ENCODE measurements at regions not wholly inside any gene's neighbourhood (a gene's known extent, or its start where the extent isn't known, plus 50 kb on each side); places are given as distances from the start of the nearest gene placed in this dataset.
"Not testable (repeated sequence)": the region's sequence is repeated elsewhere in the genome, so short reads cannot be mapped to it uniquely, and the experiment has no call there.

DNA sequence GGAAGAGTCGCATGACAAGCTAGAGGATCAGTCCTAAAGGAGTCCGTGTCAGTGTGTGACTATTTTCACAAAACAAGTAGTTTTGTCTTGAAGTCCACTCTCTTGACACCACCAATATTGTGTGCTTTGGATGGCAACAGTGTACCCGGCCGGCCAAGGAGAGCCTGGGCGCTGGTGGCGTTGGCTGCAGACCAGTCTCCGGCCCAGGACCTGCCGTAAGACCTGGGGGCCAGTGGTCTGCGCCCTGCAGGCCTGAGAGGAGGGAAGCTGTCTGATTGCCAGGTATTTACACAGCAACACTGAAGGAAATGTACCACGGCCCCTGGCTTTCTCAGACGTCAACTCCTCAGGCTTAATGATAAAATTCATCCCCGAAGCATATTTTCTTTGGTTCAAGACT is 472.4 kb upstream of the SALL3 start:
- no peak for DNase-seq (ENCODE audit: low read depth)
- TF ChIP-seq CTCF (conservative IDR thresholded peaks at IDR 0.05; ENCODE audit: low read length) = no peak
- no peak overlapping the region for H3K4me3 ChIP-seq (ENCODE audit: low read length)

GRCh38 chr18:78508228-78508824 is 471.3 kb upstream of the SALL3 start:
- H3K4me3 ChIP-seq (ENCODE audit: low read length); DNase-seq (ENCODE audit: low read depth): not testable (repeated sequence)

DNA sequence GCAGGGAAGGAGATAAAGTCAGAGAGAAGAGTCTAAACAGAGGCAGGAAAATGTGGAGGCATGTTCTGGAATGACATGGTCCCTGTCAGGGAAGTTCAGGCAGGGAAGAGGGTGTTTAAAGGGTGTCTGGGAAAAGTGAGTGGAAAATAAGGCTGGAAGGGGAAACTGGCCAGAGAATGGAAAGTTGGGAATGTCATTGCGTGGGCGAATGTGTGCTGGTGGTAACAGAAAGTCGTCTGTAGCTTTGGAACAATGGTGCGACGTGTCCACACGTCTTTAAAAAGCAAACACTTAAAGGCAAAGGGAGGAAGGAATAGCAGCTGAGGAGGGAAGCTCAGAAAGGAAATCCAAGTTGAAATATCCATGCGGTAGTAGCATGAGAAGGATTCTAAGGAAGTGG is 469.5 kb upstream of the SALL3 start:
- no peak for DNase-seq (ENCODE audit: low read depth)
- no peak overlapping the region for H3K4me3 ChIP-seq (ENCODE audit: low read length)
- TF ChIP-seq CTCF (conservative IDR thresholded peaks at IDR 0.05; ENCODE audit: low read length) = no peak

DNA sequence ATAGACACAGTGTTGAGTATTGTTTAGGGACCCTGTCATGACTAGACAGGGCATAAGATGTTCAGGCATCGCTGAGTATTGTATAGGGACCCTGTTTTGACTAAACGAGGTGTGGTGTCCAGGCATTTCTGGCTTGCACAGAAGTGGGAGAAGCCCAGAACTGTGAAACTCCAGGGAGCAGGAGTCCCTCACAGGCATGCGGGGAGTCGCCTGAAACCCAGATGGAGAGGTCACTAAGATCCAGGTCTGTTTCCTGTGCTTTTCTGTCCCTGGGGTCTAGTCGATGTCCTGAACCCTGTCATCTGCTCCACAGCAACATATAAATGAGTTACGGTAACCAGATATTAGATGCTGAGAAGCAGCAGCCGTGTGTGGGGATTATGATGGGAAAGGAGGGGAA is 469.0 kb upstream of the SALL3 start:
- no peak overlapping the region for H3K4me3 ChIP-seq (ENCODE audit: low read length)
- DNase-seq (ENCODE audit: low read depth) = no peak
- TF ChIP-seq CTCF (conservative IDR thresholded peaks at IDR 0.05; ENCODE audit: low read length) = no peak

DNA sequence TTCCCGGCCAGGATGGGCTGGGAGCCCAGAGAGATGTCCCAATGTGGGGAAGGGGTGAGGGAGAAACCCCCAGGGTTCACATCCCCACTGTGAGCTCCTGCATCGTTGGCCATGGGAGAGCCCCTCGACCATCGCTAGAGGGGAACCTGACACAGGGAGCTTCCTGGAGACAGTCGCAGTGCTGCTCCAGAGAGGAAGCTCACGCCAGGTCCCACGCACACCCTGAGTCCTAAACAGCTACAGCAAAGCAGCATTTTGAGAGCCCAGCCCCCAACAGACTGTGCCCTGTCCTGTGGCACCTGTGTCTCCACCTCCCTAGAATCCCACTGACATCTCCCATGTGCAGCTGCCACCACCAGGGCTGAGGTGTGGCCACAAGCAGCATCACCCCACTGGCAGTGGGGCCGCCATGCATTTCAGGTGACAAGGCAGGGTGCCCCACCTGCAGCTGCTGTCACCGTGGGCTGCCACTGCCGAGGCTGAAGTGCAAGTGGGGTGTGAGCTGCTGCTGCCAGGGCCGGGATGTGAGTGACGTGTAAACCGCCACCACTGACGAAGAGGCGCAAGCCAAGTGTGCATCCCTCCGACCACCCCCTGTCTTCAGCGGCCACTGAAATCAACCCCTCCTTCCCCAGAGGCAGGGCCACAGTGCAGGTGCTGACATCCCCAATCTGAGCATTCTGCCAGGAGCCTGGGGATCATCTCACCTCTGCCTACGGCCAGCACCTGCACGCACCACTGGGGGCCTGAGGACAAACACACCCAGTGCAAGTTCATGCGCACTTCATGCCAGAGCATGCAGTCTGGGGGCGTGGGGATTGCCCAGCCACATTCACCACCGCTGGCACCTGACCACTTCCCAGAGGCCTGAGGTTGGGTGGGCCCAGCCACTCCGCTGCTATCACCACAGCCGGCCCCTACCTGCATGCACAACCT is 467.7 kb upstream of the SALL3 start:
- TF ChIP-seq CTCF (conservative IDR thresholded peaks at IDR 0.05; ENCODE audit: low read length) = no peak
- DNase-seq (ENCODE audit: low read depth) = no peak
- H3K4me3 ChIP-seq (ENCODE audit: low read length) = no peak overlapping the region

DNA sequence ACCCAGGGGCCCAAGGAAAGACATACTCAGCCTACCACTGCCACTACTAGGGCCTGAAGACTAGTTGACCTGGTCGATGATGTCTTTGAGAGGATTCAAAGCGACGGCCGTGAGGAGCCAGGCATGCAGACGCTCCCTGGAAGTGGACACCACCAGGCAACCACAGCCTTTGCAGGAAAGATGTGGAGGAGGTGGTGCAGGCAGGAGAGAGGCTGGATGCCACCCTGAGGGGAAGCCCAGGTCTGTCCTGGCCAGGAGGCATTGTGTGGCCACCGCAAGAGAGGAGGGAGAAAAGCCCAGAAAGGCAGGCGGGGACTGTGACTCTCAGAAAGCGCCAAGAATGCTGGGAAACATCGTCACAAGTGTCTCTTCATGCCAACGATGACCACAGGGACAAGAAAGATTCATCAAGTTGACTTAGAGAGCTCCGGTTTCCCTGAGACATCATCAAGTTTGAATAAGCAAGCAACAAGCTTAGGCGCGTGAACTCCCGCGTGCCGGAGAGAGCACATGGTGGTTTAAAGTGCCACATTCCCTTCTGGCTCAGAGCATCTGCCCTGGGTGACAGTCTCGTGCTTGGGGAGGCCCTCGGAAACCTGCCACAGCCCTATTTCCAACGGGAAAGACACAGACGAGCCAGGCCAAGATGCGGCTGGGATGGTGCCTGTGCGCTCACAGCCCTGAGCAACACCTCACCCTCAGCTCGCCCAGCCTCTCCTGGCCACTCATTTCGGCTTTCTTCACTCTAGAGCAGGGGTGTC is 464.5 kb upstream of the SALL3 start:
- DNase-seq (ENCODE audit: low read depth) = no peak

More for the DNA sequence above, 464.5 kb upstream of the SALL3 start:
- no peak overlapping the region for H3K4me3 ChIP-seq (ENCODE audit: low read length)
- no peak for TF ChIP-seq CTCF (conservative IDR thresholded peaks at IDR 0.05; ENCODE audit: low read length)

Measured in AG10803 (cell line).